HG03025 (cell line): ENCODE measurements at regions not wholly inside any gene's neighbourhood (a gene's known extent, or its start where the extent isn't known, plus 50 kb on each side); places are given as distances from the start of the nearest gene placed in this dataset.
"Not testable (repeated sequence)": the region's sequence is repeated elsewhere in the genome, so short reads cannot be mapped to it uniquely, and the experiment has no call there.

Experiments
- ATAC-seq: cut with Tn5 transposase; IDR thresholded peaks from one replicate; pipeline ENCODE4 v1.9.1; 2021; ENCODE audit warnings: mild to moderate bottlenecking, moderate library complexity; ENCODE audit not compliant: unreplicated experiment, low FRiP score

DNA sequence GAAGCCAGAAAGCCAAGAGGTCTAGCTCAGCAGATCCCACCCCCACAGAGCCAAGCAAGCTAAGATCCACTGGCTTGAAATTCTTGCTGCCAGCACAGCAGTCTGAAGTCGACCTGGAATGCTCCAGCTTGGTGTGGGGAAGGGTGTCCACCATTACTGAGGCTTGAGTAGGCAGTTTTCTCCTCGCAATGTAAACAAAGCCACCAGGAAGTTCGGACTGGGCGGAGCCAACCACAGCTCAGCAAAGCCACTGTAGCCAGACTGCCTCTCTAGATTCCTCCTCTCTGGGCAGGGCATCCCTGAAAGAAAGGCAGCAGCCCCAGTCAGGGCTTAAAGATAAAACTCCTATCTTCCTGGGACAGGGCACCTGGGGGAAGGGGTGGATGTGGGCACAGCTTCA lies 495.0 kb upstream of the GYPC start:
- not testable (repeated sequence) for ATAC-seq

DNA sequence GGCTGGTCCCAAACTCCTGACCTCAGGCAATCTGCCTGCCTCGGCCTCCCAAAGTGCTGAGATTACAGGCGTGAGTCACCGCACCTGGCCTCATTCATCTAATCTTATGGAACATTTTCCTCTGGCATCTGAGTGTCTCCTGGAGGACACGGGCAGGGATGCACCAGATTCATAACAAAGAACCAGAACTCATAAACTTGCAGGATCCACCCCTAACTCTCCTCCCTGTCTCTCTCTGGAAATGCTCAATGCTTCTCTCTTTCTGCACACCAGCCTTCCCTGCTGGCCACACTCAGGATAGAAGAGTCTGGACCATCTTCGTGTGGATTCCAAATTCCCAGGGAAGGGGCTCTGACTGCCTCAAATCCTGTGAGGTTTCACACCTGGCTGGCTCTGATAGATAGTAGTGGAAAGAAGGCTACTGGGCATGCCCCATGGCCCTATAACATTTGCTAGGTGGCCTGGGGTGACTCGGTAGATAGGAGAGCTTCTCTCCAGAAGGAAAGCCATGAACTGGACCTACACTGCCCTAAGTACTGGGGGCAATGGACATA lies 483.2 kb upstream of the GYPC start:
- no peak for ATAC-seq

DNA sequence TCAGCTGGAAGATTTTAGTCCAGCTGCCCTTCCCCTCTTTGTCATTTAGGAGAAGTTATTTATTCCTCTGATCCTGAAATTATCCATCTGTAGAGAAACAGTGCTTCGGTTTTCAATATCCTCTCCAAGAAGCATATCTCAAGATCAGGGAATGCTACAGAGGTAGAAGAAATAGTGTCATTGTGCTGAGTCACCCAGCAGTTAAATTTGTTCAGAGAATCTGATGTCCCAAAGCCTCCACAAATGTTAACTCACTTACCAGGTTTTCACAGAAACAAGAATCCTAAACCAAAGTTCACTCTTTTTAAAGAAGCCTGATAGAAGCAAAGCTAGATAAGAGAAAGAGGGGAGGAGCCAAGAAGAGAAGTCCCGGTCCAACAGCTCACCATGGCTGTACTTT lies 480.7 kb upstream of the GYPC start:
- ATAC-seq: no peak

DNA sequence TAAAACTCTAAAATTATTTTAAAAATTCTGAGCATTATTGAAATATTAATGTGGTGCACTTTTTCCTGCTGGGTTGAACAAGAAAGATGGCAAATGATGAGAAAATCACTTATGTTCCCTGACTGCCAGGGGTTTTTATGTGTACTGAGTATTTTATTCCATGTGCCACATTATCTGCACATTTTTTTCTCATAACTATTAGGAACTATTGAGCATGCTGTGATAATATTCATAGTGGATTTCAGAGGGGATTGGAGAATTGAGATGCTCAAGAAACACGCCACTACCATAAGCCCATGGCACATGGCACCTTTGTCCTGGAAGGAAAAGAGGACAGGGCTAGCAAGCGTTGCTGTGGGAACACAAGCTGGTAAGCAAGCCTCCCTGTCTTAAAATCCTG lies 478.5 kb upstream of the GYPC start:
- no peak for ATAC-seq

DNA sequence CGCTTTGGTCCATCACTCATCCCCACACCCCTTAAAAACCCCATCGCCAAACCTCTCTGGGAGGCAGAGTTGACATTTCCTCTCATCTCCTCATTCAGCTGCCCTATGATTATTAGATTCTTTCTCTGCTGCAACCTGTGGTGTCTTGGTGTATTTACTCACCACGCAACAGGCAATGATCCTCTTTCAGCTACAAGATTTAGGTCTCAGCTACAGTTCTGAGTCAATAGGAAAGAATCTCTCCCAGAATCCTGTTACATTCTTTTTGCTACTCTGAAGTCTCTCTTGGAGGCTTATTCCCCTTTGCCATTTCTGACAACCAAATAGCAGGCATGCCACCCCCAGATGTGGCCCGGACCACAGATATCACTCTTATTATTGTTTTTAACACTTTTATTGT lies 468.3 kb upstream of the GYPC start:
- ATAC-seq: no peak

DNA sequence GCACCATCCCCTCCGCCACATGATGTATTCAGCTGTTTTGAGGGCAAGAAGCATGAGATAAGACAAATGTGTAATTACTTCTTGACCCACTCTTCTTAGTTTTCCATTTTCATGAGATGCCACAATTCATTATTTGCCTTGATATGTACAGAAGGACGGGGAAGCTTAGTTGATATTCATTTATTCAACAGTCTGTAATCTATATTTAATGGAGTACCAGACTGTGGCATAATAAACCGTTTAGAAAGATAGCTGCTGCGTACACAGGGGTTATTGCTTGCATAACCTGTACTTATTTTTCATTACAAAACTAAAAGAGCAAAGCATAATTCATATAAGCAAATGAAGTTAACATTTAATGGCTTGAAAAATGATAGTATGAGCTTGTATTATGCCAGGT lies 466.4 kb upstream of the GYPC start:
- no peak for ATAC-seq

DNA sequence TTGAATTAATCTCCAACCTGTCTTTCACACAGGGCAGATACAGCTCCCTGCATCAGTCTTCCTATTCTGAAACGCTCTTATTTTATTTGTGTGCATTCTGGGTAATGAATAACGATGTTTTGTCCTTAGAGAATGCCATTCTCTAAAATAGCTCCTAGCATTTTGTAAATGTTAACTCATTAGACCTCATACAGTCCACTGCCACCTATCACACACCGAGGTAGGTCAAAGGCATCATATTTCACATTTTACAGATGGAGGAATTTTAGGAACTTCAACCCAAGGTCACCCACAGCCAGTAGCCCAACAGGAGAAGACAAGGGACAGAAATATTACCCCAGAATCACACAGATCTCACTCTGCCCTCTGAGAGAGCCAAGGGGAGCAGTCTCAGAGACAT lies 455.4 kb upstream of the GYPC start:
- no peak for ATAC-seq

DNA sequence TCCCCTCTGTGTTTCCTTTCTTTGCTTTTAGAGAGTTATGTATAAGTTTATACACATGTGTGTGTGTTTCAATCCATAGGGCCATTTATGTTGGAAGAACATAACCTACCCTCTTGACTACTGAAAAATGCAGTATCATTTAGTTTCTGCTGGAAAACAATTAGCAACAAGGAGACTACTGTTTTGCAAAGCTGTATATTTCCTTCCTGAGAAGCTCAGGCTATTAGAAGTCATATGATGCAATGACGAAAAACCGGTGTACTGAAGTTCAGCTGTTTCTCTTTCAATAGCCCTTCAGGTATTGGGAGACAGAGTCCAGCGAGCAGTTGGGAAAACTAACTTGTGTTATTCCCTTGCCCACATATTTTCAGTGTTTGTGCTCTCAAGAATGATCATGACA lies 447.7 kb upstream of the GYPC start:
- no peak for ATAC-seq

DNA sequence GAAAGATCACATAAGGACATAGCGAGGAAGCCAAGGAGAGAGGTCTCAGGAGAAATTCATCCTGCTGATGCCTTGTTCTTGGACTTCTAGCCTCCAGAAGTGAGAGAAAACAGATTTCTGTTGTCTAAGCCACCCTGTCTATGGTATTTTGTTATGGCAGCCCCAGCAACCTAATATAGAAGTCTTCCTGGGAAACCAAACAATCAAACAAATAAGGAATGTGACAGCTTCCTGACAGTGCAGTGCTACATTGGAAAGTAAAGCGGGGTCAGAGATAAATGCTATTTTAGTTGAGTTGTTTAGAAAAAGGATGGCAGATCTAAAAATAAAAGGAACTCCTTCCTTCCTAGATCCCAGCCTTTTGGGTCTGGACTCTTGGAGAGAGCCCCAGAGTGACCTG lies 443.2 kb upstream of the GYPC start:
- ATAC-seq: no peak

DNA sequence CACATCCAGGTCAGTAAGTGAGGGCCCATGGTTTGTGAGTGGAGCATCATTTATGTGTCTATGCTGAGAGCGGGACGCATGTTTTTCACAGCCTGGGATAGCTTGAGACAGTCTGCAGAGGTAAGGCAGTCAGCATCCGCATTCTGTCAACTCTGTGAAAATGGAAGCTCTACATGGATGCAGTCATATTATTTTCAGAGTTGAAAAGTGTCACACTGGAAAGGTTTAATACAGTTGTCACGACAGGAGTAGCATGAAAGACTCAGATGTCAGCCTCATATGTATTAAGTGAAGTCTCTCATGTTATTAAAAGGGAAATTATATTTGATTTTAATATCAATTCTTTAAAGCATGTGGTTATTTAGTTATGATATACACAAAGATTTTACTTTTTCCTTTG lies 436.9 kb upstream of the GYPC start:
- no peak for ATAC-seq

DNA sequence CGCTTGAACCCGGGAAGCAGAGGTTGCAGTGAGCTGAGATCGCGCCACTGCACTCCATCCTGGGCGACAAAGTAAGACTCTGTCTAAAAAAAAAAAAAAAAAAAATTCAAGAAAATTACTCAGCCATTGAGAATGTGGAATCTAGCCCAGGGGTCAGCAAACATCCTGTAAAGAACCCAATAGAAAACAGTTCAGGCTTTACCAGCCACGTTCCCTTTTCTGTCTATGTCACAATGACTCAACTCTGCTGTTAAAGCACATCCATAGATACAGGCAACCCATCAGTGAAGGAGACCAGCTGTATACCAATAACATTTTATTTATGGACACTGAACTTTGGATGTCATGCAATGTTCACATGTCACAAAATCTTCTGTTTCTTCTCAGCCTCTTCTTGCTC lies 435.6 kb upstream of the GYPC start:
- ATAC-seq: no peak

DNA sequence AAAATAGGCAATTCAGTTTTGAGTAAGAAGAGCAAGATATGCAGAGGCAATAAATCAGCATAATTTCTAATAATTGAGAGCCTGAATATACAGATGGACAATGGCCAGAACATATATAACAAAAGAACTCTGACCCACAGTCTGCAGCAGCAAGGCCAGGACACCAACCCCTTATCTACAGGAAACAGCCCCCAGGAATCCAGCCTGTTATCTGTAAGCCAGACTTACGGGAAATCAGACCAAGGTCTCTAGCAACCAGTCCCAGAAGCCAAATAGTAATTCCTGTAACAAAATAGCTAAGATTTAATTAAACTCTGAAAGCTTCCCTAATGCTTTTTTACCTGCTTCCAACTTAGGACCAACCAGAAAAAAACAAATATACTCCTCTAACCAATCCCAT lies 434.5 kb upstream of the GYPC start:
- ATAC-seq: no peak

DNA sequence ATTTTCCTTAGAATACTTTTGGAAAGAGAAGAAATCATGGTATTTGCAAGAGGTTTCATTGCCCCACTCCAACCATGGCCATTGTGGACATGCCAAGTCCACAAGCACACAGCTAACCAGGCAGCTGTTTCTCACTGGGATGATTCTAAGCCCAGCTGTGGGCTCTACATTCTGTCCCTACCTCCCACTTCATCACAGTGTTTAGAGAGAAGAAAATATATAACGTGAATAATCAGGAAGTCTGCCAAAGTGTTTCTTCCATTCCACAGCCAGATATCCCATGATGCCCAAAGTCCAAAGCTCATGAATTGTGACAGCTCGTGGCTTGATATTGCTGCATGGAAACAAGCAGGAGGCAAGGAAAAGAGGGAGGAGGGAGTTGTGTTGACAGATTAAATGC lies 433.7 kb upstream of the GYPC start:
- no peak for ATAC-seq

DNA sequence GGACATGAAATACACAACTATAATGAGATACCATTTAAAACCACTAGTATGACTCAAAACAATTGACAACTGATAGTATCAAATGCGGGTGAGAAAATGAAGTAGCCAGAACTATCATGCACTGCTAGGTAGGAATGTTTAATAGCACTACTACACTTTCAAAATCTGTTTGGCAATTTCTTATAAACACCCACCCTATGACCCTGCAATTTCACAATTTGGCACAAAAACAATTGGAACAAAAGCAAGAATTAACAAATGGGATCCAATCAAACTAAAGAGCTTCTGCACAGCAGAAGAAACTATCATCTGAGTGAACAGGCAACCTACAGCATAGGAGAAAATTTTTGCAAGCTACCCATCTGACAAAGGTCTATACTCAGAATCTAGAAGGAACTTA lies 431.2 kb upstream of the GYPC start:
- ATAC-seq: no peak

DNA sequence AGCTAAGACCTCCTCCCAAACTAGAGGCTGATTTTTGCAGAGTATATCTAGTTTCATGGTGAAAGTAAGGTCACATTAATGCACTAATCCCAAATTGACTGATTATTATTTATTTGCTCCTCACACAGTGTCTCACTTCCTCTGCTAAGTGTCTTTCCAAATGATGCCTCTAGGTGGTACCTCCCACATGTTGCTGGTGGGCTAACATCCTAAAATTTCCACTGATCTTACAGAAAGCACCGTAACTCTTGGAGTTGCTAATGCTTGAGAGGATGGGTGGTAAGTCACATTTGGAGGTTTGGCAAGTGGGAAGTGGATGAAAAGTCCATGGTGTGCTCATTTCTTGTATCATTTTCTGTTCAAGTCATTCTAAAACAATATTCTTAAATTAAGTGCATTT lies 428.7 kb upstream of the GYPC start:
- no peak for ATAC-seq

DNA sequence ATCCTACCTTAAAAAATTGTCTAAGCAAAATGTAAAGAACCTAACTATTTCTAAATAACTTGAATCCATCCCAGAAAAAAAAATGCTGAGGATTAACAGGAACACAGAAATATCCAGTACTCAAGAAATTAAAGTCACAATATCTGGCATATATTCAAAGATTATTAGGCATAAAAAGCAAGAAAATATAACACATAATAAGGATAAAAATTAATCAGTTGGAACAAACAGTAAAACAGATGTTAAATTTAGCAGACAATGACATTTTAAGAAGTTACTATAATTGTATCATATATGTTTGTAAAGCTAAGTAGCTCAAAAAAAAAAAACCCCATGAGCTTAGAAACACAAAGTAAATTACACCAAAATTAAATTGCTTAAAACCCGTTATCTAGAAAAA lies 427.4 kb upstream of the GYPC start:
- ATAC-seq: no peak

DNA sequence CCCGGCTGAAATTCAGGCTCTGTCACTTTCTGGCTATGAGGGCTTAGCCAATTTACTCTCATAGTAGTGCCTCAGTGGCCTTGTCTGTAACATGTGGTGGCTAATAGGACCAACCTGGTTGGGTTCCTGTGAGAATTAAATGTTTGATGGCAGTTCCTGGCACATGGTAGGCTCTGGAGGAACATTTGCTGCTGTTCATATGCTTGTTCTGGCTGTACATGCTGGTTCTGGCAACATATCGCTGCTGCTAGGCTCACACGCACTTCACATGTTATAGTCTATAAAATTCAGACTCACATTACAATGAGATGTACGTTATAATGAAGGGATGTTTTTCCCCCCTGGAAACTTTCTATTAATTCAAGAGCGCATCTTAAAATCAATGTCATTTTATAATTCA lies 417.7 kb upstream of the GYPC start:
- no peak for ATAC-seq

DNA sequence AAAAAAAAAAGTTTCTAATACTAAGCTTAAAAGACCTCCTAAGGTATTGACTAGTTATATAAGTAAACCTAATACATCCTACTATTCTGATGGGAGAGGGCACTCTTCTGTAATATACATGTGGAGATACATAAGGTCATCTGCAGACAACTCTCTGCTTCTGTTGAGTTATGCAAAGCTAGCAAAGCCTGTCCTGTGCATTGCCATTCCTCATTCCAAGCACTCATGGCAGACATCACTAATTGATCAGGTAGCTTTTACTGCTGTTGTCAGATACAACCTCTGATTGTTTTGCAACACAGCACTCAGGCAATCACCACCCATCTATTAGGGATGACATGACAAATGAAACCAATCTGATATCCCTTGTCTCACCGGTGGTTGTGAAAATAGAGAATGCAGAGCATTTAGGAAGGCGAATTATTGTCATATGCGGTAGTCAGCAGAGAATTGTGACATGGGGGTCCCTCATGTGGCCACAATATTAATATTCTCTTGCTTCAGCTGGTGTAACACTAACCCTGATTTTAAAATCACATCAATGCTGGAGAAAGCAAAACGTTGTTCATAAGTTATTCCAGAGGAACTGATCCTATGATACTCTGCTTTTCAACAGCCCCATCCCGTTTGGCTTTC lies 416.5 kb upstream of the GYPC start:
- ATAC-seq: no peak

DNA sequence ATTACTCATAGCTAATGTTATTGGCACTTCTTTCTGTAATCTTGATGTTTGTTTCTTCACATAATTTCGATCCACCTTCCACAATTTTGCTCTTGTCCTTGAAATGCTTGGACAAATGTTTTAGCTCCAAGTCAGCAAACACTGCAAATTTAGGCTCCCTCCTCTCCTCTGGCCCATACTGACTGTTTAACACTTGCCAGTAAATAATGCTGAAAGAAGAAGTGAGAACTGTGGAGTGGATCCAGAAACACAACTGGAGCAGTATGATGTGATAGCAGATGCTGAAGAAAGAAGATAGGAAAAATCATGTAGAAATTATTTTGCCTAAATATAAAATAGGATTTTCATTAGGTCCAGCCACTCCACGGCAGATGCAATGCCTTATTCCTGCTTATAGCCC lies 415.0 kb upstream of the GYPC start:
- no peak for ATAC-seq

DNA sequence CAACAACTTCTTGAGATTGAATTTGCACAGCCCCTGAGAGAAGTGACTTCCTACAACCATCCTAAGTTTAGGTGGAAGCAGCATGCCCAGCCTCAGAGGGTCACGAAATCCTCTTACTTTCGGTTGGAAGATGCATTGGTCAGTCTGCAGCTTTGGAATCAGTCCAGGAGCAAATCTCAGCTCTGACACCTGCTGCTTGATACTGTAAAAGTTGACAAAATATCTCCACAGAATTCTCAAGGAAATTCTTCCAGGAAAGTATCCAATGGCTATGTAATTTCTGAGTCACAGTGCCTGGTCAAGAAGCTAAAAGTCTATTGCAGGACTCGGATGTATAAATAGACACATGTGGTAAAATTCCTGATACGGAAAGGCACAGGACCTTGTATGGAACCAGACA lies 414.5 kb upstream of the GYPC start:
- no peak for ATAC-seq

DNA sequence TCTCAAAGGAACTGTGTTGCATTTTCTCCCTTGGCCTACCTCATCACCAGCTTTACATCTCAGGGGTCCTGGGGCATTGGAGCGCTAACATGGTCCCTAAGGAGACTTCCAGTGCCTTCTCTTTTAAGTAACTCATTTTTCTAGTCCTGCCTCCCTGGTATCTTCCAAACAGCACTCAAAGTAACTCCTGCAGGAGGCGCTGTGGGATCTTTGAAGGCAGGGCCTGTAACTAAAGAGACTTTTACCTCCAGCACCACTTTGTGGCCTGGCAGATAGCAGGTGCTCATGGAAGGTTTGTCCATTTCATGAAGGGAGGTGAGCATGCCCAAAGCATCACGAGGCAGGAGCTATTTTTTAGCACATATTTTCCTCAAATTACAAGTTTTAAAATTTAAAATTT lies 411.0 kb upstream of the GYPC start:
- no peak for ATAC-seq

DNA sequence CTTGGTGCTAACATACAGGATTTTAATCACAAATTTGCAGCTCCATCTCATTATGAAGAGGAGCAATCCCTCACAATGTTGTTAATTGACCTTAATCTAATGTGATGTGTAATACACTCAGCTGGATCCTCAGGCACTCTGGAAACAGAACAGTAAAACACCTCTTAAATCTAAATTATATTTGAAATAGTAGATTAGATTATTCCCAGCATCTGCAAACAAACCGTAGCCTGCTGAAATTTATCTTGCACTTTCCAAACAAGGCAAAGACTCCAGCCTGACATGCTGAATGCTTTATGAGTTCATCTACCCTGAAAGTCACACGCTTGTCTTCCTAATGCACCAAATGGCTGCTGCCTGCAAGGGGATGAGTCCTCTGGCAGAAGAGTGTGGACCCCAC lies 402.3 kb upstream of the GYPC start:
- no peak for ATAC-seq

DNA sequence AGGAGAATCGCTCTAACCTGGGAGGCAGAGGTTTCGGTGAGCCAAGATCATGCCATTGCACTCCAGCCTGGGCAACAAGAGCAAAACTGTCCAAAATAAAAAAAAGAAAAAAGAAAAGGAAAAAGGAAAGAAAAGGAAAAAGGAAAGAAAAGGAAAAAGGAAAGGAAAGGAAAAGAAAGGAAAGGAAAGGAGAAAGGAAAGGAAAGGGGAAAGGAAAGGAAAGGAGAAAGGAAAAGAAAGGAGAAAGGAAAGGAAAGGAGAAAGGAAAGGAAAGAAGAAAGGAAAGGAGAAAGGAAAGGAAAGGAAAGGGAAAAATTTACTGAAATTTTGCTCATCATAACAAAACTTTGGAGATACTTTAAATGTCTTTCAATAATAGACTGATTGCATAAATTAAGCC lies 391.3 kb upstream of the GYPC start:
- no peak for ATAC-seq
